ENCODE measurements at regions not wholly inside any gene's neighbourhood (a gene's known extent, or its start where the extent isn't known, plus 50 kb on each side); places are given as distances from the start of the nearest gene placed in this dataset.

GRCh38 chr4:125948021-125948420 lies 633.3 kb downstream of the FAT4 start:
- no peak for DNase-seq
- no peak for TF ChIP-seq CTCF (IDR thresholded peaks at IDR 0.05)
- Histone ChIP-seq H3K9me3 (no peaks in the 10 kb centered on the region), H3K4me3 (no peak overlapping the region), H3K4me1 (ENCODE audit: low read depth) (no peaks in the 10 kb centered on the region), H3K36me3 (ENCODE audit: low read depth) (no peaks in the 10 kb centered on the region)
- ATAC-seq: no peak
- intact Hi-C loops (cut with DNase I, micrococcal nuclease): no loop called here

GRCh38 chr4:125951261-125951887 lies 636.6 kb downstream of the FAT4 start:
- no peak for TF ChIP-seq CTCF (IDR thresholded peaks at IDR 0.05)
- no peaks in the 10 kb centered on the region for H3K9me3 ChIP-seq
- no peaks in the 10 kb centered on the region for H3K36me3 ChIP-seq (ENCODE audit: low read depth)
- intact Hi-C loops (cut with DNase I, micrococcal nuclease): no loop called here
- H3K4me1 ChIP-seq (ENCODE audit: low read depth): no peaks in the 10 kb centered on the region
- ATAC-seq (no peak), DNase-seq (no peak)
- no peak overlapping the region for H3K4me3 ChIP-seq

GRCh38 chr4:125952631-125953030 lies 637.9 kb downstream of the FAT4 start:
- no peaks in the 10 kb centered on the region for H3K36me3 ChIP-seq (ENCODE audit: low read depth)
- no peaks in the 10 kb centered on the region for H3K4me1 ChIP-seq (ENCODE audit: low read depth)
- no peaks in the 10 kb centered on the region for H3K9me3 ChIP-seq
- H3K4me3 ChIP-seq: no peak overlapping the region
- no peak for TF ChIP-seq CTCF (IDR thresholded peaks at IDR 0.05)
- intact Hi-C loops (cut with DNase I, micrococcal nuclease): no loop called here
- ATAC-seq (no peak), DNase-seq (no peak)

- TF ChIP-seq CTCF (IDR thresholded peaks at IDR 0.05): no peak
- intact Hi-C loops (cut with DNase I, micrococcal nuclease): no loop called here
- no peaks in the 10 kb centered on the region for H3K9me3 ChIP-seq
- no peaks in the 10 kb centered on the region for H3K36me3 ChIP-seq (ENCODE audit: low read depth)
- no peak for ATAC-seq
- DNase-seq: no peak
- no peak overlapping the region for H3K4me3 ChIP-seq
- H3K4me1 ChIP-seq (ENCODE audit: low read depth): no peaks in the 10 kb centered on the region
Measured at GRCh38 chr4:125956276-125956675, 641.5 kb downstream of the FAT4 start.

- intact Hi-C loops (cut with DNase I, micrococcal nuclease): no loop called here
- no peak for TF ChIP-seq CTCF (IDR thresholded peaks at IDR 0.05)
- H3K4me3 ChIP-seq: no peak overlapping the region
- peaks cover 2% of the 10 kb centered on the region for H3K9me3 ChIP-seq
- DNase-seq: no peak
- H3K4me1 ChIP-seq (ENCODE audit: low read depth): no peaks in the 10 kb centered on the region
- no peak for ATAC-seq
- no peaks in the 10 kb centered on the region for H3K36me3 ChIP-seq (ENCODE audit: low read depth)
Measured at GRCh38 chr4:125958519-125958918, 643.8 kb downstream of the FAT4 start.

GRCh38 chr4:125961626-125962025 lies 646.9 kb downstream of the FAT4 start:
- Histone ChIP-seq H3K9me3 (peaks cover 2% of the 10 kb centered on the region), H3K4me3 (no peak overlapping the region), H3K4me1 (ENCODE audit: low read depth) (no peaks in the 10 kb centered on the region), H3K36me3 (ENCODE audit: low read depth) (no peaks in the 10 kb centered on the region)
- ATAC-seq: no peak
- TF ChIP-seq CTCF (IDR thresholded peaks at IDR 0.05): no peak
- intact Hi-C loops (cut with DNase I, micrococcal nuclease): no loop called here
- DNase-seq: peak in 1 of 3 donors; percentile 17
